ENCODE measurements at regions not wholly inside any gene's neighbourhood (a gene's known extent, or its start where the extent isn't known, plus 50 kb on each side); places are given as distances from the start of the nearest gene placed in this dataset.

GRCh38 chr2:173690349-173690748 is 274.8 kb downstream of the SP3 start:
- Histone ChIP-seq H4K20me1 (ENCODE audit: insufficient read depth, low read length) (no peaks in the 10 kb centered on the region), H3K36me3 (replicated peaks; ENCODE audit: insufficient read depth, low read length) (no peaks in the 10 kb centered on the region), H3K4me2 (ENCODE audit: low read depth, low read length) (no peak overlapping the region), H3K27me3 (replicated peaks; ENCODE audit: insufficient read depth, low read length) (no peaks in the 10 kb centered on the region), H3K9me2 (replicated peaks; ENCODE audit: insufficient read depth, low read length) (no peaks in the 10 kb centered on the region), H3K79me2 (ENCODE audit: low read length) (no peaks in the 10 kb centered on the region), H3K4me1 (ENCODE audit: low read length) (no peaks in the 10 kb centered on the region), H3F3A (ENCODE audit: insufficient read depth, low read length) (no peaks in the 10 kb centered on the region), H3K27ac (ENCODE audit: low read length) (no peak overlapping the region), H2AFZ (ENCODE audit: low read length) (no peak overlapping the region), H3K9me3 (replicated peaks; ENCODE audit: insufficient read depth, low read length) (no peaks in the 10 kb centered on the region), H3K9ac (ENCODE audit: low read length) (no peak overlapping the region), H3K4me3 (ENCODE audit: low read length) (no peak overlapping the region)
- TF ChIP-seq CTCF (IDR thresholded peaks at IDR 0.05; ENCODE audit: low read length) = no peak
- no peak for TF ChIP-seq EZH2phosphoT487 (IDR thresholded peaks at IDR 0.05; ENCODE audit: low read length)
- no peak for TF ChIP-seq EZH2 (optimal IDR thresholded peaks at IDR 0.05; ENCODE audit: low read depth, low read length)
- no peak for DNase-seq

DNA sequence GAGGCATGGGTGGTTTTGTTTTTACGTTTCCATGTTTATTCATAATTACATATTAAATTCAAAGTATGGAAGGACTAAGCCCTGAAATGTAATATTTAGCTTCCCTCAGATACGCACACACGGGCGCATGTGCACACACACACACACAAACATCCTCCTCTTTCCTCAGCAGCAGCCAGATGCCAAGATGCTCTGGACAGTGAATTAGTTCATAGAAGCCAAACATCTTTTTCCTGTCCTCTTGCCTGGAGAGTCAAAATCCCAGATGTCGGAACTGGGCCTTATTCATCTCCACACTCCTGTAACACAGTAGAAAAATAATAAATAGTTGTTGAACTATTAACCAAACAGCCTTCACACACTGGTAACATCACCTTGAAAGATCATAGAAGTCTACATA is 273.1 kb downstream of the SP3 start:
- Histone ChIP-seq H3K9me2 (replicated peaks; ENCODE audit: insufficient read depth, low read length) (no peaks in the 10 kb centered on the region), H3K4me3 (ENCODE audit: low read length) (no peak overlapping the region), H3K36me3 (replicated peaks; ENCODE audit: insufficient read depth, low read length) (no peaks in the 10 kb centered on the region), H3K27me3 (replicated peaks; ENCODE audit: insufficient read depth, low read length) (no peaks in the 10 kb centered on the region), H3K4me2 (ENCODE audit: low read depth, low read length) (no peak overlapping the region), H3K4me1 (ENCODE audit: low read length) (no peaks in the 10 kb centered on the region), H3F3A (ENCODE audit: insufficient read depth, low read length) (no peaks in the 10 kb centered on the region), H3K27ac (ENCODE audit: low read length) (no peak overlapping the region), H4K20me1 (ENCODE audit: insufficient read depth, low read length) (no peaks in the 10 kb centered on the region), H3K9ac (ENCODE audit: low read length) (no peak overlapping the region), H3K9me3 (replicated peaks; ENCODE audit: insufficient read depth, low read length) (no peaks in the 10 kb centered on the region), H3K79me2 (ENCODE audit: low read length) (no peaks in the 10 kb centered on the region), H2AFZ (ENCODE audit: low read length) (no peak overlapping the region)
- DNase-seq = no peak
- TF ChIP-seq EZH2phosphoT487 (IDR thresholded peaks at IDR 0.05; ENCODE audit: low read length) = no peak
- TF ChIP-seq CTCF (IDR thresholded peaks at IDR 0.05; ENCODE audit: low read length) = no peak
- no peak for TF ChIP-seq EZH2 (optimal IDR thresholded peaks at IDR 0.05; ENCODE audit: low read depth, low read length)

DNA sequence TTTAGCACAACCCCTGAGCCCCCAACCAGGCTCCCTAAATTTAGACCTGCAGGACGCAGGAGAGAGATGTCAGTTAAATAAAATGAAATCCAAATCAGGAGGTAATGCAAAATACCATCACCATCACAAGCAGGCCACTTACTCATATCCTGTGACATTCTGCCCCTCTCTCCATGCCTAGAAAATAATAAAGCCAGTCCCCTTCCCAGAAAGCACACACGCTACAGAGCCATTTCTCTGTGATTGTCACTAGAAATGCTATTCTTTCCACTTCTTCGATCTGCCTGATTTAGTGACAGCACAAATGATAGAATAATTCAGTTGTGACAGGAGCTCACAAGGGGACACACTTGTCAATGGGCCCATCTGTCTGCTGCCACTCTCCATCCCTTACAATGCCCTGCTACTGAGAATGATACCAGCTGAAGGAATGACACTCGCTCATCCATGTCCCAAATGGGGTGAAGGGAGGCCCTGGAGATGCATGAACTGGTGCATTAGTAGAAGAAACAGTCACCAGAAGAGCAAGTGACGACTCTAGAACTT is 272.1 kb downstream of the SP3 start:
- no peaks in the 10 kb centered on the region for H3K9me3 ChIP-seq (replicated peaks; ENCODE audit: insufficient read depth, low read length)
- no peaks in the 10 kb centered on the region for H4K20me1 ChIP-seq (ENCODE audit: insufficient read depth, low read length)
- H3K4me2 ChIP-seq (ENCODE audit: low read depth, low read length) = no peak overlapping the region
- no peaks in the 10 kb centered on the region for H3K79me2 ChIP-seq (ENCODE audit: low read length)
- H2AFZ ChIP-seq (ENCODE audit: low read length) = no peak overlapping the region
- H3K9ac ChIP-seq (ENCODE audit: low read length) = no peak overlapping the region
- no peak overlapping the region for H3K4me3 ChIP-seq (ENCODE audit: low read length)
- no peaks in the 10 kb centered on the region for H3F3A ChIP-seq (ENCODE audit: insufficient read depth, low read length)
- H3K27me3 ChIP-seq (replicated peaks; ENCODE audit: insufficient read depth, low read length) = no peaks in the 10 kb centered on the region
- H3K27ac ChIP-seq (ENCODE audit: low read length) = no peak overlapping the region
- TF ChIP-seq EZH2phosphoT487 (IDR thresholded peaks at IDR 0.05; ENCODE audit: low read length) = no peak
- no peak for TF ChIP-seq CTCF (IDR thresholded peaks at IDR 0.05; ENCODE audit: low read length)
- no peak for TF ChIP-seq EZH2 (optimal IDR thresholded peaks at IDR 0.05; ENCODE audit: low read depth, low read length)
- DNase-seq = no peak
- H3K9me2 ChIP-seq (replicated peaks; ENCODE audit: insufficient read depth, low read length) = no peaks in the 10 kb centered on the region
- H3K36me3 ChIP-seq (replicated peaks; ENCODE audit: insufficient read depth, low read length) = no peaks in the 10 kb centered on the region
- H3K4me1 ChIP-seq (ENCODE audit: low read length) = no peaks in the 10 kb centered on the region
